Fibroblast of lung (primary cell): ENCODE measurements at regions not wholly inside any gene's neighbourhood (a gene's known extent, or its start where the extent isn't known, plus 50 kb on each side); places are given as distances from the start of the nearest gene placed in this dataset.

ENCODE experiments used
- CTCF ChIP-seq, 2 donors: IDR thresholded peaks in 1 of 2; conservative IDR thresholded peaks in 1 of 2; 1 replicate in 1 of 2; 2 replicates in 1 of 2; pipeline ENCODE4 v1.5.1; 2011 to 2012; ENCODE audit warnings: low read length in 2 of 2, control low read depth in 1 of 2, inconsistent platforms in 1 of 2, low read depth in 1 of 2, mild to moderate bottlenecking in 1 of 2
- EZH2 ChIP-seq: IDR thresholded peaks from 2 replicates; pipeline ENCODE4 v1.5.1; 2012; ENCODE audit warnings: low read length, control low read depth, mild to moderate bottlenecking; ENCODE audit errors: missing control alignments

GRCh38 chr7:19621740-19622139 is 87.1 kb downstream of the POLR1F start:
- TF ChIP-seq CTCF (conservative IDR thresholded peaks at IDR 0.05 in 1 of 2, IDR thresholded peaks at IDR 0.05 in 1 of 2; ENCODE audit: low read depth in 1 of 2, low read length in 2 of 2), result no peak
- no peak for TF ChIP-seq EZH2
